GM19043 (cell line): ENCODE measurements at regions not wholly inside any gene's neighbourhood (a gene's known extent, or its start where the extent isn't known, plus 50 kb on each side); places are given as distances from the start of the nearest gene placed in this dataset.
"Not testable (repeated sequence)": the region's sequence is repeated elsewhere in the genome, so short reads cannot be mapped to it uniquely, and the experiment has no call there.

Source experiments
- ATAC-seq: cut with Tn5 transposase; IDR thresholded peaks from one replicate; pipeline ENCODE4 v1.9.1; 2021; ENCODE audit warnings: low read depth; ENCODE audit not compliant: unreplicated experiment

DNA sequence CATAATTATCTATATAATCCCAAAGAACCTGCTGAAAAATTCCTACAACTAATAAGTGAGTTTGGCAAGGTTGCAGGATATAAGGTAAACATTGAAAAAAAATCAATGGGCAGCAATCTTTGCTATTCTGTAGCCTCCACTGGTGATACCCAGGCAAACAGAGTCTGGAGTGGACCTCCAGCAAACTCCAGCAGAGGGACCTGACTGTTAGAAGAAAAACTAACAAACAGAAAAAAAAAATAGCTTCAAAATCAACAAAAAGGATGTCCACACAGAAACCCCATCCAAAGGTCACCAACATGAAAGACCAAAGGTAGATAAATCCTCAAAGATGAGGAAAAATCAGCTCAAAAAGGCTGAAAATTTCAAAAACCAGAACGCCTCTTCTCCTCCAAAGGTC is 128.9 kb upstream of the PJA2 start:
- not testable (repeated sequence) for ATAC-seq

DNA sequence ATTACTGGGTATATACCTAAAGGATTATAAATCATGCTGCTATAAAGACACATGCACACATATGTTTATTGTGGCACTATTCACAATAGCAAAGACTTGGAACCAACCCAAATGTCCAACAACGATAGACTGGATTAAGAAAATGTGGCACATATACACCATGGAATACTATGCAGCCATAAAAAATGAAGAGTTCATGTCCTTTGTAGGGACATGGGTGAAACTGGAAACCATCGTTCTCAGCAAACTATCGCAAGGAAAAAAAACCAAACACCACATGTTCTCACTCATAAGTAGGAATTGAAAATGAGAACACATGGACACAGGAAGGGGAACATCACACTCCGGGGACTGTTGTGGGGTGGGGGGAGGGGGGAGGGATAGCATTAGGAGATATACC is 125.3 kb upstream of the PJA2 start:
- ATAC-seq, result not testable (repeated sequence)

DNA sequence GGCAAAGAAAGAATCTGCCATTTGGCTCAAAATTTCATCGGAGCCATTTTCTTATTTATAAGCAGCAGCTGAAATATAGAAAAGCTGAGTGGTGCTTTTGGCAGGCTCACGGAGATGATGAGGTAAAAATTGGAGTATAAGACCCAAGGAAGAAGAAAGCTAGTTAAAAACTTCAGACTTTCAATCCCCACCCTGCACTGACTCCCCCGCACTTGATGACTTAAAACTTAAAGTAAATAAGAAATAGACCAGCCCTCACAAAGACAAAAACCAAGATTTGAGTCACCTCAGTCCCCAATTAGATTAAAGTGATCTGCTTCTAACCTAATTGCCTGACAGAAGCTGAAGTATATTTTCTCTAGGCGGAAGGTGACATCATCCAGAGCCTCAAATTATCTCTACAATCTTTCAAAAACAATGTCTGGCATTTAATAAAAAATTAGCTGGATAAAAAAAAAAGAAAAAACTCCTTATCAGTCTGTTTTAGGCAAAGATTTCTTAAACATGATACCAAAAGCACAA is 124.0 kb upstream of the PJA2 start:
- no peak for ATAC-seq

DNA sequence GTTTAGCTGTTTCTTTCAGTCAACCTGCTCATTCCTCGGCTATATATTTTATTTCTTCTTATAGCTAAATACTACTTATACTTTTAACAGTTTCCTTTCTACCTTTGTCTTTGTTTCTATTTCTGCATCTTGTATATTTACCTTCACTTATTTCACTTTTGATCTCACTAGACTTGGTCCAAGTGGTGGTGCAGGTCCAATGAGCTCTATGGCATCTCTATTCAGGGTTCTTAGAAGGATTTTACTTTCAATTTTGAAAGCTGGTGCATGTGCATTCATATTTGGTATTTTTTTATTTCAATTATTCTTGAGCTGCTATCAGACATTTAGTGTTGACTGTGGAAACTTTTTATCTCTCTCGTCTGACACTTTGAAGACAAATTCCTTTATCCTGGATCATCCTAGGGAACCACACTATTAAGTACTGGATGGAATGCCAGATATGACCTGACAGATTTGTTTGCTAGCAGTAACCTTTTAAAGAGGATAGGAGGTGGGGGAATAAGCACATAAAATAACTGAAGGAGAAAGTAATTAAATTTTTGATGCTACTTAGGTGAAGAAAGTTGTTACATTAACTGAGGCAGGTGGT is 123.1 kb upstream of the PJA2 start:
- no peak for ATAC-seq

DNA sequence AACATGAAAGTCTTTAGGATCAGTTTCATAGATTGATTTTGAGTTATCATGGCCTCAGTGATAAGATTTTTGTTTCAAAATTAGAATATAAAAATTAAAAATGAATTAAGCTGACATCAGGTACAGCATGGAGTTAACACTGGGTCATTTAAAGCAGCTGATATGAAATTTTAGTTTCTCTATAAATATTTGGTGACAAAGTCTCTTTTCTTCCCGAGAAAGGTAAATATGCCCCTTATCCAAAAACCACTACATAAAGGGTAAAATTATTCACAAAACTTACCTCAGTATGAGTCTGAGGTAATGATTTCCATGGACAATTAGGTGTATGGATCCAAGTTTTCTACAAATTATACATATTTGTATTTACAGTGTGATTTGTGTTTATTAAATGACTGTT is 121.5 kb upstream of the PJA2 start:
- ATAC-seq, result no peak

DNA sequence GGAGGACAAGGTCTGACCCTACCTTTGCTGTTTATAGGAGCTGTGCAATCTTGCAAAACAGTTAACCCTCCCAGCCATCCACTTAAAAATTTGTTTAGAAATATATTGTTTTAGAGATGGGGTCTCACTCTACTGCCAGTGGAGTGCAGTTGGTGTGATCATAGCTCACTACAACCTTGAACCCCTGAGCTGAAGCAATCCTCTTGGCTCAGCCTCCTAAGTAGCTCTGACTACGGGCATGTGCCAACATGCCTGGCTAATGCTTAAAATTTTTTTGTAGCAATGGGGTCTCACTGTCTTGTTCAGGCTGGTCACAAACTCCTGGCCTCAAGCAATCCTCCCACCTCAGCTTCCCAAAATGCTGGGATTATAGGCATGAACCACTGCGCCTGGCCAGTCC is 120.2 kb upstream of the PJA2 start:
- no peak for ATAC-seq

DNA sequence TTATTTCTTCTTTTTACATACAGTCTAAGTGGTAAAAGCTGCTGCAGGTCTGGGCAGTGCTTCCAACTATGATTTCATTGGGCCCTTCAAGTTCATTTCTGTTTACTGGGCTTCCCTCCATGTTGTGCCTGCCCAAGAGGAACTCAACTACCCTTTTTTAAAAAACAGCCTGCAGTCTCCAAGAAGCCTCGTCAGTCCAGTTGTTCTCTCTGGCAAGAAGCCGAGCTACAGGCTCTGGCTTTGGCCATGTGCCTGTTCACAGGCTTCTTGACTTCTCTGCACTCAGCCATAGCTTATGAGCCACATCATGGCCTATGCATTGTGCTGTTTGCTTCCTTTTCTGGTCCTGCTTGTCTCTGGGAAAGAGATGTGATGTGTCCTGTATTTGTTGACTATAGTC is 119.7 kb upstream of the PJA2 start:
- ATAC-seq, result no peak

DNA sequence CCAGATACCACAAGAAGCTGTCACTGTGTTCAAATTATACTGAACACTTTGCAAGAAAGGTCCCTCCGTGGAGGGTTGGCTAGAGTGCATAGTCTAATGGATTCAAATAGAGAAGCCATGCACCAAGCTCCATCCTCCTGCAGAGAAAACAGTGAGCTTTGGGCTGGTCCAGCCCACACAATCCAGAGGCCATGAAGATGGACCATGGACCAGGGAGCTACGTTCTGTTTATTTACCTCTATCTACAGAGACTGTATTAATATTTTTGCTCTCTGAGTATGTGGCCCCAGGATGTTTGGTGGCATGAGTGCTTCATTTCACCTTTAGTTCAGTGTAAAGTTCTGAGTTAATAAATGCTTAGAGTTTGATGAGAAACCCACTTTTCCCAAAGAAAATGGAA is 114.8 kb upstream of the PJA2 start:
- ATAC-seq, result no peak

DNA sequence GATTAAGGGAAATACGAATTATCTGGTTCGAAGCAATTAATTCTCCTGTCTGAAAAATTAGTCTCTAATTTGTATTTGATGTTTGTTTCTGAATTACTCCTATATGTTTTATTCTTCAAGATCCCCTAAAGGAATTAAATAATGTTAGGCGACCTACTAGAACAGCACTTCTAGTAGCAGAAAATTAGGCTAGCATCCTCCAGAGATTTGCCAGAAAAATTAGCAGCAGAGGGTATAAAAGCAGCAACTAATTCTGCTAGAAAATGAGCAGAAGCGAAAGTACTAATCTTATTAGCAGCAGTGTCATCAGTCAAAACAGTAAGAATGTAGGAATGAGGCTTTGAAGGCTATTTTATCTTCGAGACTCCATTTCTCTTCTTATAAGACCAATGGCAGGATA is 114.3 kb upstream of the PJA2 start:
- ATAC-seq, result no peak

DNA sequence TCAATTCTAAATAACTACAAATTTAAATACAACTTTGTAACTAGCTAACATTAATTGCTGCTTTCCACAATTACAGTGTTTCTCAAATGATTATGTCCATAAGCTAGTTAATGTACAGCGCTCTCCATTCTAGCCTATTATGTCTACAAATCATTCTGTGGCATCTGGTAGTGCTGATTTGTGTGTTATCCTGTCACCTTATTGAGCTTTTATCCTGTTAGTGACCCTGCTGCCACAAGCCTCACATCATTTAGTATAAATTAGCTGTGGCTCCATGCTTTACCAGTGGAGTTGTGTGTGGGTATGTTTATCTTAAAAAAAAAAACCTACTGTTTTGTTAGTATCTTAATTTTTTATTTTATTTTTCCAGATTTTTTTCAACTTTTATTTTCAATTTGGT is 112.6 kb upstream of the PJA2 start:
- ATAC-seq, result no peak

DNA sequence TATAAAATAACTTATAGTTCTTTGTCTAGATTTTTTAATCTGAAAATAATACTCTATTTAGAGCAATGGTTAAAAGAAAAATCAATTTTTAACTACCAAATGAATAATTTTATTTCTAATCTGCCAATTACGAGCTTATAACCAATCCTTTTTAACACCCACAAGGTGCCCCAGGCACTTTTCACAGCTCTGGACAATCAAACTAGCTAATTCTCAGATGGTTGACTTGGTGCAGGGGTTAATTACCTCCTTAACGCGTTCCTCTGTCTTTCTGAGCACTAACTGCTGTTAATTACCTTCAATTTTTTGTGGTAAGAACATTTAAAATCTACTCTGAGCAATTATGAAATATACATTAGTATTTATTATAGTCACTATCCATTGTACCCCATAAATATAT is 109.6 kb upstream of the PJA2 start:
- no peak for ATAC-seq

DNA sequence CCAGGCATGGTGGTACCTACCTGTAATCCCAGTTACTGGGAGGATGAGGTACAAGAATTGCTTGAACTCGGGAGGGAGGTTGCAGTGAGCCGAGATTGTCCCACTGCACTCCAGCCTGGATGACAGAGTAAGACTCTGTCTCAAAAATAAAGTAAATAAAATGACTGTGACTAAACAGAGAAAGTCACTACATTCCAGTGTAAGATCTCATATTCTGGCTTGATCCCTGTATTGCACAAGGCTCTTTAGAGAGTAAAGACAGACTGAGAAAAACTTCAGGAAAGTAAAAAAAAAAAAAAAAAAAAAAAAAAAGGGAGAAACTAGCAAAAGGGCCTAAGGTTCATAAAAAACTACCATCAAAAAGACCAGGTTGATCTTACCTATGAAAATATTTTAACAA is 106.6 kb upstream of the PJA2 start:
- ATAC-seq, result no peak

DNA sequence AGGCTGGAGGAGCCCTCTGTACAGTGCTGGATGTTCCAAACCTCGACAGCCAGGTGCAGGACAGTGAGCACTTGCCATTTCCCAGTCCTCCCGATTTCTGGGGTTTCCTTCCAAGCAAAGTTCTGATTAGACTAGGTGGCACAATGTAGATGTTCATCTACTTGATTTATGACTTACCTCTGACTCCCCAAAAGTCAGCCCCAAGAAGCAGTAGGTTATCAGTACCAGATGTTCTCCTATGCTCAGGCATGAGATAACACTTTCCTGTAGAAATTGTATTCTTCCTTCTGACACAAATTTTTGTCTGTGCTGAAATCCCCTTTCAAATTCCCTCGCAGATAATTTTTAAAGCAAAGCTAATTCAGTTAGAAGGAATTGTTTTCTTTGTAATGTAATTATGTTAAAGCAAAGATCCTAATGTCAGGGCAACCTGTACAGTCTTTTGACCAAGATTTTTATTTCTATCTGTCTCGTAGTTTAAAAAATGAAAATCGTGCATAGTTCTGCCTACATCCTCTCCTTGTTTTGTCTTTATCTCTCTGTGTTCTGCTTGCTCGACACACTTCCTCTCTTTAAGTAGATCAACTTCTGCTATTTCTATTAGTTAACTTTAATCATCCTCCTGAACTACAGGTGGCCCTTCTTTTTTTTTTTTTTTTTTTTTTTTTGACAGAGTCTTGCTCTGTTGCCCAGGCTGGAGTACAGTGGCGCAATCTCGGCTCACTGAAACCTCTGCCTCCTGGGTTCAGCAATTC is 102.4 kb upstream of the PJA2 start:
- ATAC-seq, result no peak

DNA sequence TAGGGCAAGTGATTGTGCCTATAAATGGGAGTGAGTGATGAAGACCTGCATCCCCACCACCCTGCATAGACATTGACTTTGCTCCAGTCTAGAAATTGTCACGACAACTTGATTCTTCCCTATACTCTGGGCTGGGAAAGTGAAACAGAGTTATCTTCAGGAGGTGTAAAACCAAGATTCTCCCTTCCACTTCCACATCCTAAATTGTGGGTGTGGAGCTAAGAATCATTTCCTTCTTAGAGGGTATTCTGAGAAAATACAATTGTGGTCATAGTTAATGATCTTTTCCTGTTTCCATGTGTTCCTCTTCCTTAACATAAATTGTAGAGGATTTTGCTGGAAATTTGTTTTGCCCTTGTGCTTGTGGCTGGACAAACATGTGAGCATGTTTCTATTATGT is 96.8 kb upstream of the PJA2 start:
- ATAC-seq, result no peak

DNA sequence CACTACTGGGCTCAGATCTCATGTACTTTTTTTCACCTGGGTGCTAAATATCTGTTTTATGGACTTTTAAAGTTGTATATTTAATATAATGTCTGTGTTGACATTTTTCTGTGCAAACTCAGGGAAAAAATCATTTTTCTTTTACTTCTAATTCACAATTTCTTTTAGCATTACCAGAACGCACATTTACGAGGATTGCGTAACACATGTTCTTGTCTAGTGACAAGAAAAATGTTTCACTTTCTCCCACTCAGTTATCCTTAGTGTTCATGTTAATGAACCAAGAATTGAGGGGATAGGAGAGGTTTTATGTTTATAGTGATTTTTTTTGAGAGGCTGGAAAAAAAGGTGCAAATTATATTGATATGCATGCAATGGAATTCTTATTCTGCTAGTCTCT is 86.3 kb upstream of the PJA2 start:
- ATAC-seq, result no peak

DNA sequence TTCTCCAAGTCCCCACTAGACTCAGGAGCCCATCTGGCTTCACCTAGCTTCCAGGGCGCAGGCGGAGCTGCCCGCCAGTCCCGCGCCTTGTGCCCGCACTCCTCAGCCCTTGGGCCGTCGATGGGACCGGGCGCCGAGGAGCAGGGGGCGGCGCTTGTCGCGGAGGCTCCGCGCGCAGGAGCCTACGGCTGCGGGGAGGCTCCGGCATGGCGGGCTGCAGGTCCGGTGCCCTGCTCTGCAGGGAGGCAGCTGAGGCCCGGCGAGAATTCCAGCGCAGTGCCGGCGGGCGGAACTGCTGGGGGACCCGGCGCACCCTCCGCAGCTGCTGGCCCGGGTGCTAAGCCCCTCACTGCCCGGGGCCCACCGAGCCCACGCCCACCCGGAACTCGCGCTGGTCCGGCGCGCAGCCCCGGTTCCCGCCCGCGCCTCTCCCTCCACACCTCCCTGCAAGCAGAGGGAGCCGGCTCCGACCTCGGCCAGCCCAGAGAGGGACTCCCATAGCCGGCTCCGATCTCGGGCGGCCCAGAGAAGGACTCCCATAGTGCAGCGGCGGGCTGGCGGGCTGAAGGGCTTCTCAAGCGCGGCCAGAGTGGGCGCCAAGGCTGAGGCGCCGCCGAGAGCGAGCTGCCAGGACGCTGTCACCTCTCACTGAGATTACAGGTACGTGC is 78.1 kb upstream of the PJA2 start:
- ATAC-seq, result no peak

DNA sequence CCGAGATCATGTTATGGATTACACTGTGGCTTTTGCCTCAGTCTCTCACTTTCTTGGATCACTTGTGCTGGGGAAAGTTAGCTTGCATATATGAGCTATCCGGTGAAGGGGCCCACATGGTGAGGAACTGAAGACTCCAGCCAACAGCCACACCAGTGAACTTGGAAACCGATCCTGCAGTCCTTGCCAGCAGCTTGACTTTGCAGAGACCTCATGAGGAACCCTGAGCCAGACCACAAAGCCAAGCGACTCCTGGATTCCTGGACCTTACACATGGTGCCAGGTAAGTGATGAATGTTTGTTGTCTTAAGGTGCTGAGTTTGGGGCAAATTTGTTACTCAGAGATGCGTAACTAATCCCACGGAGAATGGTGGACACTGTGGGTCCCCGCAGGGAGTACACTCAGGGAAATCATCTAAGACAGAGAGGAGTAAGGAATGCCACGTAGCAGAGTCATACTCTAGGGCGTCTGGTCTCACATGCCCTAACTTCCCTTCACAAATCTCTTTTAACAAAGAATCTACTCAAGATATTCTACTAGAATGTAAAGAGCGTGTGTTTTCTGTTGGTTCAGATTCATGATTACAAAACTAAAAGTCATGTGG is 76.5 kb upstream of the PJA2 start:
- ATAC-seq, result no peak

DNA sequence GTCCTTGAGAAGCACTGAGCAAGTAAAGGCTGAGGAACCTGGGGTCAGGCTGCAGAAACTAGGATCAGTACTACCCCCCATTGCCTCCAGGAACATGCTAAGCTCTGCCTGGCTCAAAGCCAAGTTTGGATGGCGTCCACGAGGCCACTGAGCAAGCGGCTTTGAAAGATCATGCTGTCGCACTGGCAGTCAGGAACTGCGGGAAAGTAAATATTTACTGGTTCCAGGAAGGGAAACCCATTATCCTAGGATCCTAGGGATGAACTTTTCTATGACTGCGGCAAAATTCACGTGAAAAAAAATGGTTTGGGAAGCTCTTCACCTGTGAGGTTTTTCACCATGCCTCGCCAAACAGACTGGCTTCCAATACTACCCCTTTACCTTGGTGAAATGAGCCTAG is 75.3 kb upstream of the PJA2 start:
- ATAC-seq, result no peak

DNA sequence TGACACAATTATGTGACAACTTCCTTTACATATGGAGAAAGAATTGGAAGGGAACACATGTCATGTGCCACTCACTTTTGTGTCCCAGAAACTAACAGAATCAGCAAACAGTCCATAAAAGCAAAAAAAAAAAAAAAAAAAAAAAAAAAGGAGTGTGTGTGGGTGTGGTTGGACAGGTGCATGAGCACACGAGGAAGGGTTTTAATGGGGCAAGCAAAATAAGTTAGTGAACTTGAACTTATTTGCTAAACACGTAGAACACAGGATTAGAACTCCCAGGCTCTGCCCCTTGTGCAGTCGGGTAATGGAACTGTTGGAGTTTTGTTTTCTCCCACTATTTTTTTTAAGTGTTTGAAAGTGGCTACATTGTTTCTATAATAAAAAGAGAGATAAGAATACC is 74.8 kb upstream of the PJA2 start:
- ATAC-seq, result no peak

DNA sequence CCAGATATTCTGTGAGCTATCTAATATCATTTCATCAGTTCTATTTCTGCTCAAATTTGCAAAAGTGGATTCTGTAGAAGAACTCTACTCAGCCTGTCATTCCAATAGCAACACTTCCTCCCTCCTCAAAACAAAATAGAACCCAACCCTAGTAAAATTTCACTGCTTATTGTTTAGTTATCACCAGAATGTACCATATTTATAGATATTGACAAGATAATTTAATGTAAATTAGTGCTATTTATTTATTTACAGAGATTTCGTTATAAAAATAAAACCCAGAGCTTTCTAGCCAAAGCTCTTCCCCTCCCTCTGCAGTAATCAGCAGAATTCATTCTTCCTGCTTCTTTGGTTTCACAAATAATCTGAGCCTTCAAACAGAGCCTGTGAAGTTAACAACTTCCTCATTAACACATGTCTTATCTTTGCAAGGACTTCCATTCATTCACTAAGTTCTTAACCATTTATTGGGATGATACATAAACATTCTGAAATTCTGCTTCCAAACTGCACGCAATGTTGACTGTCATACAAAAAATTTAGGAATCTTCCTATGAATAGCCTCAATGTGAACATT is 73.7 kb upstream of the PJA2 start:
- ATAC-seq, result no peak

DNA sequence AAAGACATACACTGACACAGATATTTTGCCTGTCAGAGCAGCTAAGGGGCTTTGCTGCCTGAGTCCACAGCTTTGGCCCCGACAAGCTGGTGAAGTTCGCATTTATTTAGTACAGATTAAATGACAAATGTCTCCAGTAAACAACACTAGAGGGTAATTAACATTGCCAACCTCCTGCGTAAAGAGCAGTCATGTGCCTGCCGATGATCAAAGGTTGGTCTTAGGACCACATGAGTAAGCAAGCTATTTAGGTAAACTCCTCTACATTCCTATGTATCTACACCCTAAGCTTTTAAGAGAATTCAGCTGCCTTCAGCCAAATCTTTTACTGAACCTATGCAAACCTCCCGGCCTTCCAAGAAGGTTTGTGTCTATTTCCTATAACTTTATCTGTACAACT is 73.0 kb upstream of the PJA2 start:
- no peak for ATAC-seq
